ENCODE measurements at regions not wholly inside any gene's neighbourhood (a gene's known extent, or its start where the extent isn't known, plus 50 kb on each side); places are given as distances from the start of the nearest gene placed in this dataset.

- no peak for DNase-seq (ENCODE audit: low spot score)
Observed at GRCh38 chr2:225738735-225739134, 339.2 kb downstream of the NYAP2 start.

- DNase-seq (ENCODE audit: low spot score): no peak
Observed at GRCh38 chr2:225737556-225737955, 338.0 kb downstream of the NYAP2 start.

- no peak for DNase-seq (ENCODE audit: low spot score)
Observed at GRCh38 chr2:225735844-225736243, 336.3 kb downstream of the NYAP2 start.

- no peak for DNase-seq (ENCODE audit: low spot score)
Observed at GRCh38 chr2:225725726-225726125, 326.2 kb downstream of the NYAP2 start.

Measured in CD4-positive, alpha-beta T cell treated with Interleukin-15 for 4 hours (primary cell).